MM.1S (cell line): ENCODE measurements at regions not wholly inside any gene's neighbourhood (a gene's known extent, or its start where the extent isn't known, plus 50 kb on each side); places are given as distances from the start of the nearest gene placed in this dataset.

ENCODE experiments used
- EZH2phosphoT487 ChIP-seq: fragments of 300-600 bp; sonication (generic); IDR thresholded peaks from 2 replicates; pipeline ENCODE4 v1.6.1; 2018; ENCODE audit warnings: antibody characterized with exemption, low read length
- TF ChIP-seq, protein P1 (sequence below): fragments of 300-600 bp; sonication (generic); IDR thresholded peaks from 2 replicates; pipeline ENCODE4 v1.5.1; 2016; ENCODE audit warnings: antibody characterized with exemption, low read length, mixed read lengths

DNA sequence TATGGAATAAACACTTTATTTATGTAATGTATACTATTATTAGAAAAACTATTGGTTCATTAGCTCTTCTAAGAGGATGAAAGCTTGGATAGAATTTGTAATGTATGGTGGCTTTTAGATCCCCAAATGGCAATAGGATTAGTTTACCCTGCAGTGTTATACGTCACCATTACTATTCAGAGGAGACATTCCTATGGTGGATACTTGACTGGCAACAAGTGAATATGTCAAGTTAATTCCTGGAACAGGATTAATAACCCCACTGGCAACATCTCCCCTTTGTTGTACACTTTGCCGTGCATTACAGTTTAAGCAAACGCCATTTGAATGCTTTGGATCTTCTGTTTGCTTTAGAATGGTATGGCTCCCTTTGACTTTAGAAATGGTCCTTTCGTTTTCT lies 420.3 kb downstream of the FAM47B start:
- TF ChIP-seq, protein P1, sequence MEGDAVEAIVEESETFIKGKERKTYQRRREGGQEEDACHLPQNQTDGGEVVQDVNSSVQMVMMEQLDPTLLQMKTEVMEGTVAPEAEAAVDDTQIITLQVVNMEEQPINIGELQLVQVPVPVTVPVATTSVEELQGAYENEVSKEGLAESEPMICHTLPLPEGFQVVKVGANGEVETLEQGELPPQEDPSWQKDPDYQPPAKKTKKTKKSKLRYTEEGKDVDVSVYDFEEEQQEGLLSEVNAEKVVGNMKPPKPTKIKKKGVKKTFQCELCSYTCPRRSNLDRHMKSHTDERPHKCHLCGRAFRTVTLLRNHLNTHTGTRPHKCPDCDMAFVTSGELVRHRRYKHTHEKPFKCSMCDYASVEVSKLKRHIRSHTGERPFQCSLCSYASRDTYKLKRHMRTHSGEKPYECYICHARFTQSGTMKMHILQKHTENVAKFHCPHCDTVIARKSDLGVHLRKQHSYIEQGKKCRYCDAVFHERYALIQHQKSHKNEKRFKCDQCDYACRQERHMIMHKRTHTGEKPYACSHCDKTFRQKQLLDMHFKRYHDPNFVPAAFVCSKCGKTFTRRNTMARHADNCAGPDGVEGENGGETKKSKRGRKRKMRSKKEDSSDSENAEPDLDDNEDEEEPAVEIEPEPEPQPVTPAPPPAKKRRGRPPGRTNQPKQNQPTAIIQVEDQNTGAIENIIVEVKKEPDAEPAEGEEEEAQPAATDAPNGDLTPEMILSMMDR = no peak
- no peak for TF ChIP-seq EZH2phosphoT487
